Activated naive CD8-positive, alpha-beta T cell treated with anti-CD3 and anti-CD28 coated beads, Interleukin-2, amount 10 ng/mL, durations not matched to agents 7 days and 5 days (primary cell): ENCODE measurements at regions not wholly inside any gene's neighbourhood (a gene's known extent, or its start where the extent isn't known, plus 50 kb on each side); places are given as distances from the start of the nearest gene placed in this dataset.
"Not testable (repeated sequence)": the region's sequence is repeated elsewhere in the genome, so short reads cannot be mapped to it uniquely, and the experiment has no call there.

ENCODE experiments used
- ATAC-seq: fragments of 150-1000 bp; cut with Tn5 transposase; one replicate; pipeline ENCODE4 v1.10.0; 2021; ENCODE audit warnings: low read depth, moderate library complexity
- POLR2A ChIA-PET: fragments of 350-600 bp; sonication (Branson Sonifier 250); formaldehyde crosslinking; loops from one replicate; lab custom pipeline; 2021; ENCODE audit warnings: antibody characterized with exemption; lab: Charles Lee
- DNase-seq: peaks from one replicate; pipeline ENCODE4 v3.0.0; 2021
- H3K27ac Mint-ChIP-seq: one replicate; pipeline ENCODE4 v1.8.0; 2022; ENCODE audit warnings: mild to moderate bottlenecking, mixed read lengths
- H3K27me3 Mint-ChIP-seq: one replicate; pipeline ENCODE4 v1.8.0; 2022; ENCODE audit warnings: mild to moderate bottlenecking, moderate library complexity, mixed read lengths
- H3K36me3 Mint-ChIP-seq: one replicate; pipeline ENCODE4 v1.8.0; 2021; ENCODE audit warnings: mild to moderate bottlenecking, mixed read lengths
- H3K4me1 Mint-ChIP-seq: one replicate; pipeline ENCODE4 v1.8.0; 2021; ENCODE audit warnings: mixed read lengths
- H3K4me3 Mint-ChIP-seq: one replicate; pipeline ENCODE4 v1.8.0; 2022; ENCODE audit warnings: mild to moderate bottlenecking, moderate library complexity, mixed read lengths
- H3K9me3 Mint-ChIP-seq: one replicate; pipeline ENCODE4 v1.8.0; 2021; ENCODE audit warnings: mixed read lengths

- ATAC-seq, result no peak
- Mint-ChIP-seq H3K36me3 (no peaks in the 10 kb centered on the region), H3K4me1 (no peaks in the 10 kb centered on the region), H3K4me3 (no peak overlapping the region), H3K27me3 (no peaks in the 10 kb centered on the region), H3K9me3 (peaks cover 6% of the 10 kb centered on the region), H3K27ac (no peak overlapping the region)
- no peak for DNase-seq
- POLR2A ChIA-PET, result no interaction called here
Measured at GRCh38 chr10:35783305-35783838, 141.3 kb upstream of the FZD8 start.

- no peak overlapping the region for H3K4me3 Mint-ChIP-seq
- H3K27me3 Mint-ChIP-seq, result no peaks in the 10 kb centered on the region
- POLR2A ChIA-PET, result no interaction called here
- no peak for ATAC-seq
- peaks cover 6% of the 10 kb centered on the region for H3K9me3 Mint-ChIP-seq
- H3K36me3 Mint-ChIP-seq, result no peaks in the 10 kb centered on the region
- no peak overlapping the region for H3K27ac Mint-ChIP-seq
- DNase-seq, result no peak
- no peaks in the 10 kb centered on the region for H3K4me1 Mint-ChIP-seq
Measured at GRCh38 chr10:35781643-35782035, 139.5 kb upstream of the FZD8 start.

GRCh38 chr10:35780970-35781642, 139.0 kb upstream of the FZD8 start:
- Mint-ChIP-seq H3K9me3 (peaks cover 6% of the 10 kb centered on the region), H3K27ac (no peak overlapping the region), H3K4me1 (no peaks in the 10 kb centered on the region), H3K27me3 (no peaks in the 10 kb centered on the region), H3K4me3 (no peak overlapping the region), H3K36me3 (no peaks in the 10 kb centered on the region)
- no peak for DNase-seq
- POLR2A ChIA-PET, result no interaction called here
- no peak for ATAC-seq

DNA sequence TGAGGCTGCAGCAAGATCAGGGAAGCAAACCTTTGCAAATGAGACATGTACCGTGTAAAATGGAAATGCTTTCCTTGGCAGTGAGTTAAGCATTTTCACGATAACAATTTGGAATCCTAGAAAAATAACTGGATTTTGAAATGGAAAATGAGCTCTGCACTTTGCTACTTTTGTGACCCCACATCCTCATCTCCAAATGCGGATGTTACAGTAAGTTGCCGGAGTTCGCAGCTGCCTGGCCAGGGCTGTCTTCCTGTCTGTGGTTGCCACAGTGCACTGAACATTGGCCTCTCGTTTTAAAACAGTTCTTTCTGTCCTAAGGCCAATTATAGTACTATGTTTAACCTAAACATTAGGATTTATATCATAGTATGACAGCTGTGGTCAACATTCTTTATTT, 136.2 kb upstream of the FZD8 start:
- H3K27ac Mint-ChIP-seq, result no peak overlapping the region
- H3K4me3 Mint-ChIP-seq, result no peak overlapping the region
- no peaks in the 10 kb centered on the region for H3K9me3 Mint-ChIP-seq
- no peak for ATAC-seq
- H3K4me1 Mint-ChIP-seq, result no peaks in the 10 kb centered on the region
- DNase-seq, result no peak
- POLR2A ChIA-PET, result no interaction called here
- no peaks in the 10 kb centered on the region for H3K36me3 Mint-ChIP-seq
- H3K27me3 Mint-ChIP-seq, result no peaks in the 10 kb centered on the region

GRCh38 chr10:35776557-35776956, 134.5 kb upstream of the FZD8 start:
- H3K27me3 Mint-ChIP-seq, H3K4me3 Mint-ChIP-seq, H3K27ac Mint-ChIP-seq, H3K4me1 Mint-ChIP-seq, POLR2A ChIA-PET, ATAC-seq, H3K36me3 Mint-ChIP-seq, H3K9me3 Mint-ChIP-seq, DNase-seq: not testable (repeated sequence)

DNA sequence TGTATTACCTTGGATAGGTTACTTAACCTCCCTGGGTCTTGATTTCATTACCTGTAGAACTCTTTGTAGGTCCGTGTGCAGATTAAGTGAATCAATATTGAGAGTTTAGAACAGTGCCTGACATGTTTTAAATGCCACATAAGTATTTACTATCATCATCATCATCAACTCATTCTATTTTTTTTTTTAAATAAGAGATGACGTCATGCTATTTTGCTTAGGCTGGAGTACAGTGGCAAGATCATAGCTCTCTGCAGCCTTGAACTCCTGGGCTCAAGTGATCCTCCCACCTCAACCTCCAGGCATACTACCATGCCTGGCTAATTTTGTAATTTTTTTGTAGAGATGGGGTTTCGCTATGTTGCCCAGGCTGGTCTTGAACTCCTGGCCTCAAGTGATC, 132.0 kb upstream of the FZD8 start:
- Mint-ChIP-seq H3K4me1 (no peaks in the 10 kb centered on the region), H3K27me3 (no peaks in the 10 kb centered on the region), H3K27ac (no peak overlapping the region), H3K4me3 (no peak overlapping the region), H3K9me3 (no peaks in the 10 kb centered on the region), H3K36me3 (no peaks in the 10 kb centered on the region)
- DNase-seq (no peak), ATAC-seq (no peak)
- POLR2A ChIA-PET, result no interaction called here

- ATAC-seq (no peak), DNase-seq (no peak)
- Mint-ChIP-seq H3K27ac (no peak overlapping the region), H3K27me3 (no peaks in the 10 kb centered on the region), H3K36me3 (no peaks in the 10 kb centered on the region), H3K9me3 (no peaks in the 10 kb centered on the region), H3K4me3 (no peak overlapping the region), H3K4me1 (no peaks in the 10 kb centered on the region)
- POLR2A ChIA-PET, result no interaction called here
Measured at GRCh38 chr10:35770817-35771355, 128.8 kb upstream of the FZD8 start.

DNA sequence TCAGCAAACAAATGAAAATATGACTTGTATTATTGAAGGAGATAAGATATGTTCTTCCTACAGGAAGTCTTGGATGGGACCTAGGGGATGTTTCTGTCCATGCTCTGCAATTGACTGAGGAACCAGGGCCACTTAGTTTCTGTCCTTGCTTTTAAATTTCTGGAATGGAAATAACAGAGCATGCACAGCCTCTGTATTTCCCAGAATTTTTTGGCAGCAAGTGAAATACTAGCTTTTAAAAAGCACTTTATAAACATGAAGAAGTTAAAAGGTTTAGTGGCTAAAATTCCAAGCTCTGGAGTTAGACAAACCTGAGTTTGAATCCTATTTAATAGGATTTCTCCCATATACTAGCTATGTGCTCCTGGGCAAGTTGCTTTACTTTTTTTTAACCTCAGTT, 127.7 kb upstream of the FZD8 start:
- Mint-ChIP-seq H3K4me3 (no peak overlapping the region), H3K9me3 (no peaks in the 10 kb centered on the region), H3K36me3 (no peaks in the 10 kb centered on the region), H3K27ac (no peak overlapping the region), H3K27me3 (no peaks in the 10 kb centered on the region), H3K4me1 (no peaks in the 10 kb centered on the region)
- DNase-seq (no peak), ATAC-seq (no peak)
- POLR2A ChIA-PET, result no interaction called here

DNA sequence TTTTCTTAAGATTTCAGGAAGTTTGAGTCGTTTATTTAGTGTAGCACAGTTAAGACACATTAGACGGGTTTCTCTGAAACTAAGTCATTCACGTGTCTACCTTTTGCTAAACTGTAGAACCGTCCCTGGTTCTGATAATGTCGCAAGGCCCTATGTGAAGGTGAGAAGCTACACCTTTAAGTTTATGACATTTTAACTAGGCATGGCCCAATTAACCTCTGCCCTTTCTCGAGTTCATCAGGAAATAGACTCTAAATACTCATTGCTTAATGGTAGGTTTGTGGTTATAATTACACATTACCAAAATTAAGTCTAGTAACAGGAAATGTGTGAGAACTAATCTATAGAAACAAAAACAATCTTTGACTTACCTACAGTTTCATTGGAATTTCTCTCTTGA, 126.6 kb upstream of the FZD8 start:
- no peak for ATAC-seq
- Mint-ChIP-seq H3K27me3 (no peaks in the 10 kb centered on the region), H3K4me1 (no peaks in the 10 kb centered on the region), H3K9me3 (no peaks in the 10 kb centered on the region), H3K27ac (no peak overlapping the region), H3K4me3 (no peak overlapping the region), H3K36me3 (no peaks in the 10 kb centered on the region)
- DNase-seq, result no peak
- POLR2A ChIA-PET, result no interaction called here

DNA sequence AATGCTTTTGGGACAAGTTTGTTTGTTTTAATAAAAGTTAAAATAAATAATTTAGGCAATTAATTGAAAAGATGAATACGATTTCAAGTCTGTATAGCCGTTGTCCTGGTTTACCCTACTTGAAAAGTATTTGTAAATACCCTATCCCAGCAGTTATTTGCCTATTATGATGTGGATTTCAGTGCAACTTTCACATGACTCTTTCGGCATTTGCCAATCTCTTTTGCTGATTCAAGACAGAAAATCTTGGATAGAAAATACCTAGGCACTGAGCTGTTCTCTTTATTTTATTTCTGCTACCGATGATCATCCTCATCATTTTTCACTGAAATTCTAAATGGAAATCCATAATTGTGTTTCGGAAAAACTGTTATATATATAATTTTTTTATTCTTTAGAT, 125.9 kb upstream of the FZD8 start:
- H3K27me3 Mint-ChIP-seq, result no peaks in the 10 kb centered on the region
- H3K36me3 Mint-ChIP-seq, result no peaks in the 10 kb centered on the region
- no peak overlapping the region for H3K27ac Mint-ChIP-seq
- POLR2A ChIA-PET, result no interaction called here
- H3K4me3 Mint-ChIP-seq, result no peak overlapping the region
- no peaks in the 10 kb centered on the region for H3K4me1 Mint-ChIP-seq
- H3K9me3 Mint-ChIP-seq, result no peaks in the 10 kb centered on the region
- ATAC-seq (no peak), DNase-seq (no peak)

GRCh38 chr10:35765996-35766395, 123.9 kb upstream of the FZD8 start:
- POLR2A ChIA-PET, result no interaction called here
- no peak overlapping the region for H3K27ac Mint-ChIP-seq
- no peaks in the 10 kb centered on the region for H3K9me3 Mint-ChIP-seq
- DNase-seq (no peak), ATAC-seq (no peak)
- H3K27me3 Mint-ChIP-seq, result no peaks in the 10 kb centered on the region
- no peaks in the 10 kb centered on the region for H3K4me1 Mint-ChIP-seq
- no peaks in the 10 kb centered on the region for H3K36me3 Mint-ChIP-seq
- H3K4me3 Mint-ChIP-seq, result no peak overlapping the region

GRCh38 chr10:35765066-35765527, 123.0 kb upstream of the FZD8 start:
- ATAC-seq (no peak), DNase-seq (no peak)
- H3K27ac Mint-ChIP-seq, result no peak overlapping the region
- no peaks in the 10 kb centered on the region for H3K4me1 Mint-ChIP-seq
- H3K4me3 Mint-ChIP-seq, result no peak overlapping the region
- no peaks in the 10 kb centered on the region for H3K36me3 Mint-ChIP-seq
- H3K27me3 Mint-ChIP-seq, result no peaks in the 10 kb centered on the region
- no peaks in the 10 kb centered on the region for H3K9me3 Mint-ChIP-seq
- POLR2A ChIA-PET, result no interaction called here

DNA sequence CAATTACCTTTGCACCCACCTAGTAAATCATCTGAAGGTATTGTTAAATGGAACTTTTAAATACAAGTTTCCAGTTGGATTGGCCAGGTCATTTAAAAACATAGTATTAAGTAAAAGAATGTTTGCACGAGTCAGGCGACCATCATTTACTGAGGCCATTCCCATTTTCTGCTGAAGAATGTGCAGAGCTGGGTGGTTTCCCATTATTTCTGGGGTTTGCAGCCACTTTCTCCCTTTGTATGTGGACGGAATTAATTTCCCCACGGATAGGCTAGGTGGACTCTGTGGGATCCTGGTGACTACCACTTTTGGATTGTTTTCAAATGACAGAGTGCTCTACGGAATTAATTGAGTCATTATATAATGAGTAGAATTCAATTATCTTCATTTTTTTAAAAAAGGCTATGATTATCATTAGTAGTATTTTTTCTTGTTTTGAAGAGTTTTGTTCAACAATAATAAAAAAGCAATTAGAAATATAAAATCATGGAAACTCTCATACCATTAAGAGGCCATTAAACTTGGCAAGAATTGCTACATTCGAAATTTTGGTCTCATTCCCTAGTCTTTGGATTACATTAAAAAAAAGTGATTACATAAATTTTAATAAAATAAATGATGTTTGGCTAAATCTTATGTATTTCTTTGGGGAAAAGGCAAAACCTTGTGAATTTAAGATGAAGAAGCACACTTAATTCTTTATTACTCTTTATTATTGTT, 120.4 kb upstream of the FZD8 start:
- H3K36me3 Mint-ChIP-seq, result no peaks in the 10 kb centered on the region
- no peak for DNase-seq
- H3K27ac Mint-ChIP-seq, result no peak overlapping the region
- H3K4me1 Mint-ChIP-seq, result no peaks in the 10 kb centered on the region
- H3K4me3 Mint-ChIP-seq, result no peak overlapping the region
- H3K27me3 Mint-ChIP-seq, result peaks cover 6% of the 10 kb centered on the region
- POLR2A ChIA-PET, result no interaction called here
- no peak for ATAC-seq
- no peaks in the 10 kb centered on the region for H3K9me3 Mint-ChIP-seq

- Mint-ChIP-seq H3K4me1 (no peaks in the 10 kb centered on the region), H3K27ac (no peak overlapping the region), H3K9me3 (no peaks in the 10 kb centered on the region), H3K27me3 (peaks cover 6% of the 10 kb centered on the region), H3K36me3 (no peaks in the 10 kb centered on the region), H3K4me3 (no peak overlapping the region)
- ATAC-seq (no peak), DNase-seq (no peak)
- POLR2A ChIA-PET, result interaction anchor here (0.7 kb wide), 1 partner anchor 1189 kb away, joined by 5 read pairs; no protein-coding TSS in a partner anchor
Measured at GRCh38 chr10:35758076-35758475, 116.0 kb upstream of the FZD8 start.
